ENCODE measurements at regions not wholly inside any gene's neighbourhood (a gene's known extent, or its start where the extent isn't known, plus 50 kb on each side); places are given as distances from the start of the nearest gene placed in this dataset.

GRCh38 chr2:11068079-11068741 is 87.1 kb upstream of the SLC66A3 start:
- ChIA-PET CTCF (interaction anchor here (1.1 kb wide), 1 partner anchor 56 kb away, joined by 5 read pairs; no protein-coding TSS in a partner anchor), POLR2A (no interaction called here)
- TF ChIP-seq POLR2AphosphoS5 (IDR thresholded peaks at IDR 0.05; ENCODE audit: low read depth, low read length) (no peak), ELF1 (IDR thresholded peaks at IDR 0.05) (no peak), FOSL2 (IDR thresholded peaks at IDR 0.05; ENCODE audit: borderline replicate concordance, low read depth) (no peak), TCF12 (IDR thresholded peaks at IDR 0.05) (no peak), YY1 (IDR thresholded peaks at IDR 0.05; ENCODE audit: low read depth) (no peak), EP300 (IDR thresholded peaks at IDR 0.05; ENCODE audit: borderline replicate concordance in 1 of 2, low read depth in 1 of 2, low read length in 1 of 2) (no peak), NFIC (IDR thresholded peaks at IDR 0.05; ENCODE audit: borderline replicate concordance) (no peak), USF1 (IDR thresholded peaks at IDR 0.05; ENCODE audit: borderline replicate concordance, low read depth) (no peak), CHD2 (IDR thresholded peaks at IDR 0.05; ENCODE audit: low read length, partially characterized antibody) (no peak), EZH2phosphoT487 (IDR thresholded peaks at IDR 0.05; ENCODE audit: borderline replicate concordance, low read depth) (no peak)
- Histone ChIP-seq H3K9me3 (no peaks in the 10 kb centered on the region), H3K4me3 (ENCODE audit: low read depth in 2 of 2, low read length in 1 of 2) (no peak overlapping the region), H3K9me2 (no peaks in the 10 kb centered on the region), H2AFZ (ENCODE audit: low read depth) (no peak overlapping the region), H3K27ac (ENCODE audit: low read depth in 2 of 2, low read length in 1 of 2) (no peak overlapping the region), H3F3A (replicated peaks; ENCODE audit: insufficient read depth) (no peaks in the 10 kb centered on the region), H3K79me2 (ENCODE audit: insufficient read depth) (no peaks in the 10 kb centered on the region), H3K27me3 (ENCODE audit: insufficient read depth) (peaks cover 15% of the 10 kb centered on the region; the same call in 1 of the 2 replicates), H4K20me1 (ENCODE audit: insufficient read depth) (no peaks in the 10 kb centered on the region), H3K4me1 (ENCODE audit: control insufficient read depth in 1 of 2, insufficient read depth in 2 of 2, low read depth in 1 of 2, low read length in 1 of 2) (no peaks in the 10 kb centered on the region), H3K9ac (no peak overlapping the region), H3K4me2 (no peak overlapping the region), H3K36me3 (replicated peaks in 1 of 2; ENCODE audit: control insufficient read depth in 1 of 2, insufficient read depth in 2 of 2, low read length in 1 of 2) (no peaks in the 10 kb centered on the region)
- DNase-seq: no peak
- 60% methylated on average over 11 of the region's 11 CpGs for WGBS (ENCODE audit: low lambda C conversion rate)

GRCh38 chr2:11068856-11069526 is 86.3 kb upstream of the SLC66A3 start:
- Histone ChIP-seq H3K27me3 (ENCODE audit: insufficient read depth) (peaks cover 15% of the 10 kb centered on the region; the same call in 1 of the 2 replicates), H3K79me2 (ENCODE audit: insufficient read depth) (no peaks in the 10 kb centered on the region), H4K20me1 (ENCODE audit: insufficient read depth) (no peaks in the 10 kb centered on the region), H2AFZ (ENCODE audit: low read depth) (no peak overlapping the region), H3F3A (replicated peaks; ENCODE audit: insufficient read depth) (no peaks in the 10 kb centered on the region), H3K4me2 (no peak overlapping the region), H3K36me3 (replicated peaks in 1 of 2; ENCODE audit: control insufficient read depth in 1 of 2, insufficient read depth in 2 of 2, low read length in 1 of 2) (no peaks in the 10 kb centered on the region), H3K4me1 (ENCODE audit: control insufficient read depth in 1 of 2, insufficient read depth in 2 of 2, low read depth in 1 of 2, low read length in 1 of 2) (no peaks in the 10 kb centered on the region), H3K4me3 (ENCODE audit: low read depth in 2 of 2, low read length in 1 of 2) (no peak overlapping the region), H3K9me3 (no peaks in the 10 kb centered on the region), H3K27ac (ENCODE audit: low read depth in 2 of 2, low read length in 1 of 2) (no peak overlapping the region), H3K9ac (no peak overlapping the region), H3K9me2 (no peaks in the 10 kb centered on the region)
- POLR2A ChIA-PET: no interaction called here
- TF ChIP-seq USF2 (IDR thresholded peaks at IDR 0.05; ENCODE audit: borderline replicate concordance, low read depth, low read length): no peak
- TF ChIP-seq MAX (IDR thresholded peaks at IDR 0.05; ENCODE audit: low read depth): no peak
- TF ChIP-seq YY1 (IDR thresholded peaks at IDR 0.05; ENCODE audit: low read depth): no peak
- TF ChIP-seq CHD2 (IDR thresholded peaks at IDR 0.05; ENCODE audit: low read length, partially characterized antibody): no peak
- no peak for TF ChIP-seq GATA2 (CRISPR knock-in tag; IDR thresholded peaks at IDR 0.05)
- TF ChIP-seq ZBTB33 (IDR thresholded peaks at IDR 0.05; ENCODE audit: borderline replicate concordance, low read depth): no peak
- CTCF ChIA-PET: no interaction called here
- WGBS (ENCODE audit: low lambda C conversion rate): 68% methylated on average over 13 of the region's 13 CpGs
- DNase-seq: no peak

Data from SK-N-SH (cell line).